K562 (cell line): ENCODE measurements at regions not wholly inside any gene's neighbourhood (a gene's known extent, or its start where the extent isn't known, plus 50 kb on each side); places are given as distances from the start of the nearest gene placed in this dataset.

Experiments used
- ATAC-seq: fragments of 200-7000 bp; cut with Tn5 transposase; 3 replicates; pipeline ENCODE4 v1.9.1; 2020; ENCODE audit warnings: moderate library complexity
- BruUV-seq: library from RNA; stranded (reverse); fragments of 400-500 nt; replicated peaks from 2 replicates; lab custom pipeline; 2021; lab: Mats Ljungman, UMichigan
- CTCF ChIA-PET: fragments of 300-600 bp; formaldehyde crosslinking; extraction: SDS; loops from one replicate; lab custom pipeline; 2021; ENCODE audit warnings: low intra/inter-chr PET ratio; lab: Yijun Ruan, JAX
- POLR2A ChIA-PET: fragments of 300-600, 350-650 bp; sonication (Branson Sonifier 250); formaldehyde crosslinking; extraction: SDS; loops from one replicate; lab custom pipeline; 2021; ENCODE audit warnings: antibody characterized with exemption, inconsistent platforms; lab: Yijun Ruan, JAX
- DNase-seq, 4 experiments: peaks; one replicate each; pipeline versions ENCODE4 v3.0.0 to v3.0.0-alpha.2; 2011 to 2018; ENCODE audit warnings: low spot score in 3 of 4, mixed read lengths in 3 of 4; ENCODE audit errors: extremely low read depth in 1 of 4
- FAIRE-seq: peaks from 2 replicates; lab custom pipeline; 2011; peaks lifted over from hg19 to GRCh38; lab: Jason Lieb, UNC
- H2AFZ ChIP-seq: 2 replicates; pipeline ENCODE4 v1.6.0; 2011; ENCODE audit warnings: low read depth, low read length, control low read depth, inconsistent platforms
- H3K27ac ChIP-seq: fragments of 200-600 bp; 3 replicates; pipeline ENCODE4 v1.8.0; 2011; ENCODE audit warnings: low read depth, mild to moderate bottlenecking, control low read depth, inconsistent platforms, low read length, moderate library complexity, mixed read lengths; ENCODE audit errors: extremely low read depth
- H3K27me3 ChIP-seq, 2 experiments: fragments of 300-600 bp in 1 of 2; 2 replicates in 1 of 2; 3 replicates in 1 of 2; pipeline versions ENCODE4 v1.6.0 to v1.8.0; 2011; ENCODE audit warnings: inconsistent platforms in 2 of 2, low read length in 2 of 2, mild to moderate bottlenecking in 1 of 2, mixed read lengths in 1 of 2, moderate library complexity in 1 of 2; ENCODE audit not compliant: control insufficient read depth in 2 of 2, insufficient read depth in 2 of 2
- H3K36me3 ChIP-seq: fragments of 300-600 bp; 3 replicates; pipeline ENCODE4 v1.8.0; 2011; ENCODE audit warnings: mild to moderate bottlenecking, low read length, inconsistent platforms; ENCODE audit not compliant: control insufficient read depth, insufficient read depth
- H3K4me1 ChIP-seq, 2 experiments: fragments of 200-600 bp in 1 of 2; replicated peaks in 1 of 2; 2 replicates in 1 of 2; 3 replicates in 1 of 2; pipeline versions ENCODE4 v1.5.1 to v1.8.0; 2011; ENCODE audit warnings: inconsistent platforms in 2 of 2, low read length in 2 of 2, mild to moderate bottlenecking in 1 of 2, mixed read lengths in 1 of 2, moderate library complexity in 1 of 2; ENCODE audit not compliant: control insufficient read depth in 2 of 2, insufficient read depth in 2 of 2
- H3K4me2 ChIP-seq: 2 replicates; pipeline ENCODE4 v1.6.1; 2011; ENCODE audit warnings: low read length, control low read depth, inconsistent platforms, mixed read lengths; ENCODE audit not compliant: insufficient read depth
- H3K4me3 ChIP-seq: fragments of 200-600 bp; sonication (generic), shearing (Covaris generic); 2 replicates; pipeline ENCODE4 v1.5.1; 2016; ENCODE audit warnings: control low read depth, inconsistent platforms
- H3K79me2 ChIP-seq: fragments of 200-600 bp; 3 replicates; pipeline ENCODE4 v1.8.0; 2011; ENCODE audit warnings: low read length, inconsistent platforms; ENCODE audit not compliant: control insufficient read depth, insufficient read depth
- H3K9ac ChIP-seq, 2 experiments: 2 replicates each; pipeline versions ENCODE4 v1.6.0 to v1.6.1; 2011; ENCODE audit warnings: low read depth in 2 of 2, low read length in 2 of 2, control low read depth in 1 of 2, inconsistent platforms in 1 of 2, mild to moderate bottlenecking in 1 of 2, mixed read lengths in 1 of 2; ENCODE audit not compliant: insufficient read depth in 1 of 2
- H3K9me1 ChIP-seq: one replicate; pipeline ENCODE4 v1.6.0; 2011; ENCODE audit warnings: inconsistent platforms, mild to moderate bottlenecking, low read length, moderate library complexity; ENCODE audit not compliant: control insufficient read depth, insufficient read depth
- H3K9me3 ChIP-seq: replicated peaks from 2 replicates; pipeline ENCODE4 v1.5.1; 2011; ENCODE audit warnings: low read depth, low read length, inconsistent platforms; ENCODE audit not compliant: control insufficient read depth, insufficient read depth
- H4K20me1 ChIP-seq: replicated peaks from 2 replicates; pipeline ENCODE4 v1.6.1; 2011; ENCODE audit warnings: low read length, inconsistent platforms, mixed read lengths; ENCODE audit not compliant: control insufficient read depth, insufficient read depth
- CBFA2T2 ChIP-seq: fragments of 450-650 bp; conservative IDR thresholded peaks from 2 replicates; pipeline ENCODE4 v1.6.1; 2017; ENCODE audit warnings: mild to moderate bottlenecking
- HDAC1 ChIP-seq, 2 experiments: fragments of 450-650 bp; IDR thresholded peaks; 2 replicates each; pipeline ENCODE4 v1.6.1; 2016 to 2017; ENCODE audit warnings: inconsistent platforms in 1 of 2, mild to moderate bottlenecking in 1 of 2, moderate library complexity in 1 of 2
- ZNF121 ChIP-seq: sonication (generic); formaldehyde crosslinking; conservative IDR thresholded peaks from 2 replicates; pipeline ENCODE4 v1.8.0; 2022; ENCODE audit warnings: missing genetic modification reagents
- ZNF57 ChIP-seq: fragments of 450-650 bp; formaldehyde crosslinking; IDR thresholded peaks from 2 replicates; pipeline ENCODE4 v1.4.0; 2020; ENCODE audit warnings: mild to moderate bottlenecking, moderate library complexity
- WGBS: fragments of 100-300 bp; shearing (Covaris generic); methylation state at CpG from one replicate; pipeline ENCODE4 v1.1.6; 2016; ENCODE audit warnings: low coverage, mixed read lengths; ENCODE audit not compliant: insufficient coverage; ENCODE audit errors: missing lambda C conversion rate; 5-methylcytosine and 5-hydroxymethylcytosine counted together
- in situ Hi-C: fragments of 300-500 bp; cut with MboI; formaldehyde crosslinking; loops from 4 replicates; pipeline ENCODE4 v1.15.0; 2018; ENCODE audit warnings: inconsistent platforms, mixed read lengths
- intact Hi-C: fragments of 100-400 bp; cut with micrococcal nuclease; formaldehyde crosslinking; loops from 2 replicates; pipeline ENCODE4 v1.14.2; 2022
- TF ChIP-seq, protein P1 (sequence below), 2 experiments: fragments of 450-650 bp; IDR thresholded peaks; 2 replicates each; pipeline ENCODE4 v1.6.1; 2016; ENCODE audit warnings: mild to moderate bottlenecking in 2 of 2, borderline replicate concordance in 1 of 2, low read depth in 1 of 2, moderate library complexity in 1 of 2
- TF ChIP-seq, protein P2 (sequence below), 2 experiments: fragments of 450-650 bp; conservative IDR thresholded peaks; 2 replicates each; pipeline ENCODE4 v1.6.1; 2017; ENCODE audit warnings: mild to moderate bottlenecking in 2 of 2, moderate library complexity in 2 of 2
- TF ChIP-seq, protein P3 (sequence below): sonication (generic); formaldehyde crosslinking; IDR thresholded peaks from 2 replicates; pipeline ENCODE4 v1.8.1; 2023; ENCODE audit warnings: mild to moderate bottlenecking, missing genetic modification reagents
- TF ChIP-seq, protein P4 (sequence below): fragments of 250-450 bp; sonication (Bioruptor Pico); IDR thresholded peaks from 2 replicates; pipeline ENCODE4 v1.4.0; 2020

DNA sequence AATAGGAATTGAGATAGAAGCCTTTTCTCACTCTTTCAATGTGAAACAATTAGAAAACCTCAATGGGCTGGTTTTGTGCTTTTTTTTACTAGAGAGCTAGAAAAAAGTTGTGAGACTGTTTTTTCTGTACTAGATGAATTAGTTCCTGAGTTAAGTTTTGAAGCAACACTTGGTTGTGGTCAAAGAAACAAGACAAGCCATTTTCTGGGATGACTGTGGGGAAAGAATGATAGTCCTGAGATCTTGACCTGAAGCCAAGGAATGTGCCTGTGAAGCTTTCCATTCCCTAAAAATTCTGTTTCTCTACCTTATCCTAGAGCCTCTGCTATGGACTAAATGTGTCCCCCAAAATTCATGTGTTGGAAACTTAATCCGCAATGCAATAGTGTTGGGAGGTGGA is 157.8 kb upstream of the TLL1 start (continued):
- TF ChIP-seq, protein P1, sequence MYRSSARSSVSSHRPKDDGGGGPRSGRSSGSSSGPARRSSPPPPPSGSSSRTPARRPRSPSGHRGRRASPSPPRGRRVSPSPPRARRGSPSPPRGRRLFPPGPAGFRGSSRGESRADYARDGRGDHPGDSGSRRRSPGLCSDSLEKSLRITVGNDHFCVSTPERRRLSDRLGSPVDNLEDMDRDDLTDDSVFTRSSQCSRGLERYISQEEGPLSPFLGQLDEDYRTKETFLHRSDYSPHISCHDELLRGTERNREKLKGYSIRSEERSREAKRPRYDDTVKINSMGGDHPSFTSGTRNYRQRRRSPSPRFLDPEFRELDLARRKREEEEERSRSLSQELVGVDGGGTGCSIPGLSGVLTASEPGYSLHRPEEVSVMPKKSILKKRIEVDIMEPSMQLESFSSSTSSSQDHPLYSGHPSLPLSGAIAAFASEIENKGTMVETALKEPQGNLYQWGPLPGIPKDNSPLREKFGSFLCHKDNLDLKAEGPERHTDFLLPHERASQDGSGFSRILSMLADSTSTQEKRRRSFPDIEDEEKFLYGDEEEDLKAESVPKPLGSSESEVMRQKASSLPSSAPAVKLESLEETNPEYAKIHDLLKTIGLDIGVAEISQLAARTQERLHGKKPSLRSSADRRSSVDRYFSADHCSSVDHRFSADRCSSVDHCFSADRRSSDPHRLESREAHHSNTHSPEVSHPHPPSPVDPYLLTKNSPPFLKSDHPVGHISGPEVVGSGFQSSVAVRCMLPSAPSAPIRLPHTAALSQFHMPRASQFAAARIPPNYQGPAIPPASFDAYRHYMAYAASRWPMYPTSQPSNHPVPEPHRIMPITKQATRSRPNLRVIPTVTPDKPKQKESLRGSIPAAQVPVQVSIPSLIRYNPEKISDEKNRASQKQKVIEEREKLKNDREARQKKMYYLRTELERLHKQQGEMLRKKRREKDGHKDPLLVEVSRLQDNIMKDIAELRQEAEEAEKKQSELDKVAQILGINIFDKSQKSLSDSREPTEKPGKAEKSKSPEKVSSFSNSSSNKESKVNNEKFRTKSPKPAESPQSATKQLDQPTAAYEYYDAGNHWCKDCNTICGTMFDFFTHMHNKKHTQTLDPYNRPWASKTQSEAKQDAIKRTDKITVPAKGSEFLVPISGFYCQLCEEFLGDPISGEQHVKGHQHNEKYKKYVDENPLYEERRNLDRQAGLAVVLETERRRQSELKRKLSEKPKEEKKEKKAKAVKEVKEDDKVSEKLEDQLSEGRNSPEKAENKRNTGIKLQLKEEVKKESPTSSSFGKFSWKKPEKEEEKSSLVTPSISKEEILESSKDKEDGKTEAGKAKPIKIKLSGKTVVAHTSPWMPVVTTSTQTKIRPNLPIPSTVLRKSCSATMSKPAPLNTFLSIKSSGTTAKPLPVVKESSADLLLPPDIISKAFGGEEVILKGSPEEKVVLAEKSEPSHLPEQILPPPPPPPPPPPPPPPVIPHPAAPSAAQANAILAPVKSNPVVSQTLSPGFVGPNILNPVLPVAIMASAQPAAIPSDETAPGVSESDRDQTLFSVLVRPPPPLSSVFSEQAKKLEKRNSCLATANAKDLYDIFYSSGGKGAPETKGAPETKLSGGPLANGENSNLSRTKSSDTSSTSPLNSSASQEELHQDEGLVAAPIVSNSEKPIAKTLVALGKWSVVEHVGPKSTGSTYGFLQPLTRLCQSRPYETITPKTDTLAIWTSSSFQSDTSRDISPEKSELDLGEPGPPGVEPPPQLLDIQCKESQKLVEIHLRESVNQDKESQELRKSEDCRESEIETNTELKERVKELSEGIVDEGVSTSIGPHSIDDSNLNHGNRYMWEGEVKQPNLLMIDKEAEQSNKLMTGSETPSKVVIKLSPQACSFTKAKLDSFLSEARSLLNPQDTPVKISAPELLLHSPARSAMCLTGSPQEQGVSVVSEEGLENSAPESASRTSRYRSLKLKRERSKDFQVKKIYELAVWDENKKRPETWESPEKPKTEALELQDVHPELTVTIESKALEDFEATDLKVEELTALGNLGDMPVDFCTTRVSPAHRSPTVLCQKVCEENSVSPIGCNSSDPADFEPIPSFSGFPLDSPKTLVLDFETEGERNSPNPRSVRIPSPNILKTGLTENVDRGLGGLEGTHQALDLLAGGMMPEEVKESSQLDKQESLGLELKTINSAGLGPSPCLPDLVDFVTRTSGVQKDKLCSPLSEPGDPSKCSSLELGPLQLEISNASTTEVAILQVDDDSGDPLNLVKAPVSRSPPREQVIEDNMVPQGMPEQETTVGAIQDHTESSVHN (IDR thresholded peaks at IDR 0.05; ENCODE audit: borderline replicate concordance in 1 of 2, low read depth in 1 of 2): no peak
- TF ChIP-seq ZNF57: no peak
- TF ChIP-seq, all 486 proteins: peak for 0

DNA sequence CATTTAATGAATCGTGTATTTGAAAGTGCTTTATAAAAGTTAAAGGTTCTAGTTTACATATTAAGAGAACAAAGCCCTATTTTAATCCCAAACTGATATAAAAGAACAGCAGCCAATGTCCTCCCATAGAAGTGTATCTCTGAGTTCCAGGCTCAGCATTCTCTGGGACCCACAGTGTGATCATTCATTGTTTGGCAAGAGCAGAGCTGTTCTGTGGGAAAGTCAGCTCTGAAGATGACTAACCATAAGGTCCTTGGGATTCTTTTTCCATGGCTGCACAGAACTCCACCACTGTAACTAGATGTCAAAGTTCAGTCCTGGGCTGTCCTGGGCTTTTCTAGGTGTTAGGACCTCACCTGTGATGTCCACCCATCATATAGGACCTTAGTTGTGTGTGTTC is 157.0 kb upstream of the TLL1 start:
- BruUV-seq: no TSS peak
- H3K9me1 ChIP-seq: no peaks in the 10 kb centered on the region
- FAIRE-seq (no peak), ATAC-seq (no peak), DNase-seq (no peak)
- no peak overlapping the region for H3K4me2 ChIP-seq
- in situ Hi-C loops (no loop called here), intact Hi-C loops (no loop called here)
- no peaks in the 10 kb centered on the region for H3K79me2 ChIP-seq
- no peaks in the 10 kb centered on the region for H3K9me3 ChIP-seq
- no peak overlapping the region for H3K4me3 ChIP-seq
- CTCF ChIA-PET: no interaction called here
- no peaks in the 10 kb centered on the region for H4K20me1 ChIP-seq
- no peak overlapping the region for H2AFZ ChIP-seq
- WGBS: 5% methylated on average over 1 of the region's 1 CpG
- H3K9ac ChIP-seq: no peak overlapping the region
- H3K27me3 ChIP-seq: no peaks in the 10 kb centered on the region
- POLR2A ChIA-PET: no interaction called here
- no peaks in the 10 kb centered on the region for H3K36me3 ChIP-seq
- no peak overlapping the region for H3K27ac ChIP-seq
- no peaks in the 10 kb centered on the region for H3K4me1 ChIP-seq
- TF ChIP-seq, protein P2, sequence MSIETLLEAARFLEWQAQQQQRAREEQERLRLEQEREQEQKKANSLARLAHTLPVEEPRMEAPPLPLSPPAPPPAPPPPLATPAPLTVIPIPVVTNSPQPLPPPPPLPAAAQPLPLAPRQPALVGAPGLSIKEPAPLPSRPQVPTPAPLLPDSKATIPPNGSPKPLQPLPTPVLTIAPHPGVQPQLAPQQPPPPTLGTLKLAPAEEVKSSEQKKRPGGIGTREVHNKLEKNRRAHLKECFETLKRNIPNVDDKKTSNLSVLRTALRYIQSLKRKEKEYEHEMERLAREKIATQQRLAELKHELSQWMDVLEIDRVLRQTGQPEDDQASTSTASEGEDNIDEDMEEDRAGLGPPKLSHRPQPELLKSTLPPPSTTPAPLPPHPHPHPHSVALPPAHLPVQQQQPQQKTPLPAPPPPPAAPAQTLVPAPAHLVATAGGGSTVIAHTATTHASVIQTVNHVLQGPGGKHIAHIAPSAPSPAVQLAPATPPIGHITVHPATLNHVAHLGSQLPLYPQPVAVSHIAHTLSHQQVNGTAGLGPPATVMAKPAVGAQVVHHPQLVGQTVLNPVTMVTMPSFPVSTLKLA (conservative IDR thresholded peaks at IDR 0.05): no peak
- TF ChIP-seq CBFA2T2: no peak
- TF ChIP-seq, protein P3, sequence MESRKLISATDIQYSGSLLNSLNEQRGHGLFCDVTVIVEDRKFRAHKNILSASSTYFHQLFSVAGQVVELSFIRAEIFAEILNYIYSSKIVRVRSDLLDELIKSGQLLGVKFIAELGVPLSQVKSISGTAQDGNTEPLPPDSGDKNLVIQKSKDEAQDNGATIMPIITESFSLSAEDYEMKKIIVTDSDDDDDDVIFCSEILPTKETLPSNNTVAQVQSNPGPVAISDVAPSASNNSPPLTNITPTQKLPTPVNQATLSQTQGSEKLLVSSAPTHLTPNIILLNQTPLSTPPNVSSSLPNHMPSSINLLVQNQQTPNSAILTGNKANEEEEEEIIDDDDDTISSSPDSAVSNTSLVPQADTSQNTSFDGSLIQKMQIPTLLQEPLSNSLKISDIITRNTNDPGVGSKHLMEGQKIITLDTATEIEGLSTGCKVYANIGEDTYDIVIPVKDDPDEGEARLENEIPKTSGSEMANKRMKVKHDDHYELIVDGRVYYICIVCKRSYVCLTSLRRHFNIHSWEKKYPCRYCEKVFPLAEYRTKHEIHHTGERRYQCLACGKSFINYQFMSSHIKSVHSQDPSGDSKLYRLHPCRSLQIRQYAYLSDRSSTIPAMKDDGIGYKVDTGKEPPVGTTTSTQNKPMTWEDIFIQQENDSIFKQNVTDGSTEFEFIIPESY (CRISPR knock-in tag): no peak
- TF ChIP-seq HDAC1 (IDR thresholded peaks at IDR 0.05): no peak
- TF ChIP-seq, protein P4, sequence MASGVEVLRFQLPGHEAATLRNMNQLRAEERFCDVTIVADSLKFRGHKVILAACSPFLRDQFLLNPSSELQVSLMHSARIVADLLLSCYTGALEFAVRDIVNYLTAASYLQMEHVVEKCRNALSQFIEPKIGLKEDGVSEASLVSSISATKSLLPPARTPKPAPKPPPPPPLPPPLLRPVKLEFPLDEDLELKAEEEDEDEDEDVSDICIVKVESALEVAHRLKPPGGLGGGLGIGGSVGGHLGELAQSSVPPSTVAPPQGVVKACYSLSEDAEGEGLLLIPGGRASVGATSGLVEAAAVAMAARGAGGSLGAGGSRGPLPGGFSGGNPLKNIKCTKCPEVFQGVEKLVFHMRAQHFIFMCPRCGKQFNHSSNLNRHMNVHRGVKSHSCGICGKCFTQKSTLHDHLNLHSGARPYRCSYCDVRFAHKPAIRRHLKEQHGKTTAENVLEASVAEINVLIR (CRISPR knock-in tag): no peak
- no peak for TF ChIP-seq ZNF121
